Iris pigment epithelial cell (primary cell): ENCODE measurements at regions not wholly inside any gene's neighbourhood (a gene's known extent, or its start where the extent isn't known, plus 50 kb on each side); places are given as distances from the start of the nearest gene placed in this dataset.

Experiments used
- DNase-seq: peaks from one replicate; pipeline ENCODE4 v3.0.0-alpha.2; 2011; ENCODE audit warnings: low read depth

DNA sequence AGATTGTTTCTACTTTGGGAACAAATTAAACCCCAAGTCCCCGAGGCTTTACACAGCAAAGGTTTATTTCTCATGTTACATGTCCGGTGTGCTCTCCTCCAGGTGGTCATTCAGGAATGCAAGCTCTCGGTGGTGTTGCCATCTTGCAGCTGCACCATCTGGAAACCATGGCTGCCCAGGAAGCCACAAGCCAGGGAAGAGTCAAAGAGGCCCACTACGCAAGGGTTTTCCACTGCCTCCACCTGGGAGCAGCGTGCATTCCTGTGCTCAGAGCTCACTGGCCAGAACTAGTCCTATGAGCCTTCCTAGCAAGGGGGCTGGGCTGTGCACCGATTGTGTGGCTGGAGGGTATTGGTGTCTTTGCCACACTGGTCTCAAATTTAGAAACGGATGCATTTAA is 128.8 kb upstream of the FOXF1 start:
- DNase-seq = peak; percentile 33

DNA sequence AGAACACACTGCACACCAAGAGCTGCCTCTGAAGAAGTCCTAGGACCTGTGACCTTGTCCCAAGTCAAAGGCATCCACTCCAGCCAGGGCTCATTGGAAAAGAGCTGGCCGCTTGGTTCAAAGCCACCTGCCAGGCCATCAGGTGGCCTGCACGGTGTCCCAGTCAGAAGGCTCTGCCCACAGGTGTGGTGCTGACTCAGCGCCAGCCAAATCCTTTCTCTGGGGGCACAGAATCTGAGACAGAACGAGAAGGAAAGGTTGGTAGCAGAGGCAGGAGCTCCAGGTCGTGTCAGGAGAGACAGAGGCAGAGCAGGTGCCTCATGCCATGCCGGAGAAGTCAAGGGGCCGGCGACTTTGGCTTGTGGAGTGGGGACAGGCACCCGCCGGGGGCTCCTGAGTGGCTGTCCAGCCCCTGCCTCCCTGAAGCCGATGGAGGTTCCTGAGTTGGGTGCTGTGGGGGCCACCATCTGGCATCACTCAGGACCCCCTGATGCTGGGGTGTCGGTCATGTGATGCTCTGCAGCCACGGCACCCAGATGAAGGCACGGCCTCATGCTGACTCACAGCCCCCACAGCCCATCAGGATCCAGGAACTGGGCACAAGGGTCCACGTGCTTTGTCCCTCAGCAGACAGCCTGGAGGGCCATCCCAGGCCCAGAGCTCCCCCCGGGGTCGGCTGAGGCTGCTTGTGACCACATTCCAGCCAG is 128.1 kb upstream of the FOXF1 start:
- no peak for DNase-seq

DNA sequence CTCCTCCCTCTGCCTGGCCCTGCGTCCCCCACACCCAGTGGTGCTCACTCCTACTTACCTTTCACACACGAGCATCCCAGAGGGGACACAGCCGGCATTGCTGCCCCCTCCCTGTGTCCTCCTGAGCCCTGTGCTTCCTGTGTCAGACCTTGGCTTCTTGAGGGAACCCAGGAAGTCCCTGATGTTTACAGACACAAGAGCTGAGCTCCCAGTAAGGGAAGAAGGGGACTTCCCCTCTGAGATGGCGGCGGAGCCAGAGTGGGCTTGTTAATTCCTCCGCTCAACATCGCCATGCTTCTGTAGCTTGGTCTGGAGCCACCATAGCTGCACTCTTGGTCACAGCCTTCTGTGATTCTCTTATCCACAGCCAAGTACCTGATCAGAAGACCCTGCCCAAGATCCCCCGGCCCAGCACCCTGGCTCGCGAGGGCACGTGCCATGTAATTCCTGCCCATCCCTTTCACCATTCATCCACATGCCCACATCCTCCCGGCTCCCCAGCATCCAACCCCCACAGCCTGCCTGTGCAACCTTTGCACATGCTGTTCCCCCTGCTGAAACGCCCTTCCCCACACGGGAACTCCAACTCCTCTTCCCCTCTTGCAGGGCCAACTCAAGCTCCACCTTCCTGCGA is 127.4 kb upstream of the FOXF1 start:
- DNase-seq = no peak

GRCh38 chr16:86383488-86384262 is 126.7 kb upstream of the FOXF1 start:
- peak; percentile 95 for DNase-seq

GRCh38 chr16:86384263-86384649 is 126.1 kb upstream of the FOXF1 start:
- no peak for DNase-seq

DNA sequence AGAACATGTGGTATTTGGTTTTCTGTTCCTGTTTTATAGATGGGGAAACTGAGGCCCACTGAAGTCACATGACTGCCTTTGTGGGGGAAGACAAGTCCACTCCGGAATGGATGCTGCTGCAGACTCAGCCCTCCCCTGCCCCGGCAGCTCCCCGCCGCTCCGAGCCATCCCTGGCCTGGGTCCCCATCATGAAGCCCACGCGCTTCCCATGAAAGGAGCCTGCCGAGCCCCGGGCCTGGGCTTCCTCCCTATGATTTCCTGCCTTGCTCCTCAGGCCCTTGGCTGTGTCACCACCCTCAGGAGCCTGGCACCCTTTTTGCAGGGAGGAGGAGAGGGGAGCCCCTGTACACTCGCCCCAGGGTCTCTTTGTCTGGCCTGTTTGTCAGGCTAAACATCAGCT is 125.3 kb upstream of the FOXF1 start:
- no peak for DNase-seq

DNA sequence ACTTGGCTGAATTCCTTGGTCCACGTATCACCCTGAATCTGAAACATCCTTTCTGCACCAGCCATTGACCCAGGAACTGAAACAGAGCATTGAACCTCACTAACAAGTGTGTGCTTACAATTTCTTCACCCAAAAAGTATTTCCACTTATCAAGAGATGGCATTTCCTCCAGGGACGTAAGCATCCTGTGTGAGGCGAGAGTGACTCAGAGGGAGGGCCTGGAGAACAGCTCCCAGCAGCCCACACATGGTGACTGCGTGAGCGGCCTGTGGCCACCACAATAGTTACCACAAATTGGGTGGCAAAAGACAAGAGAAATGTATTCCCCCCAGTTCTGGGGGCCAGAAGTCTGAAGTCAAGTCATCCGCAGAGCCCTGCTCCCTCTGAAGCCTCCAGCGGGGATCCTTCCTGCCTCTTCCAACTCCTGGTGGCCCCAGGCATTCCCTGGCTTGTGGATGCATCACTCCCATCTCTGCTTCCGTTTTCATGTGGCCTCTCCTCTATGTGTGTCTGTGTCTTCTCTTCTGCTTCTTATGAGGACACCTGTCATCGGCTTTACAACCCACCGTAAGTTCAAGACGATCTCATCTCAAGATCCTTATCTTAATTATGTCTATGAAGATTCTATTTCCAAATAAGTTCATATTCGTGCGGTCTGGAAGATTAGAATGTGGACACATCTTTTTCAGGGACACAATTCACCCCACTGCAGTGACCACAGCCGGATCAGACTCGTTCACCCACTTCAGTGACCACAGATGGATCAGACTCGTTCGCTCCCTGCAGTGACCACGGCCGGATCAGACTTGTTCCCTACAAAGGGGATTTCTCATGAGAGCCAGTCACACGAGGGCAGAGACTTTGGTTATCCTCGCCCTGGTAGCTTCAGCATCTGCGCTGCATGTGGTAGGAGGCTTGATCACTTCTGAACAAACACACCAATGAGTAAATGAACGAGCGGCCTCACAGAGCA is 122.6 kb upstream of the FOXF1 start:
- DNase-seq = peak; percentile 100

DNA sequence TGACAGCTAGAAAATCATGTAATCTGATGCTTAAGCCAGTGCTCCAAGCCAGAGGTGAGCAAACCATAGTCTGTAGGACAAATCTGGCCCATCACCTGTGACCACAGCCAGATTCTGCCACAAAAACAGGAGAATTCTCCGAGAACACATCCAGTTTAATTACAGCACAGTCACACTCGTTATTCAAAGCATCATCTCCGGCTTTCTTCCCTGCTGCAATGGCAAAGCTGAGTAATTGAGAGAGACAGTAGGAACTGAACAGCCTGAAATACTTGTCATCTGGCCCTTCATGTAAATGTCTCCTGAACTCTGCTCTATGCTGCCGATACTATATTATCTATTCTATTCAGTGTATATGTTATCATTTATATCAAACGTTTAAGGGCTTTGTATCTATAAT is 121.4 kb upstream of the FOXF1 start:
- no peak for DNase-seq

- DNase-seq = peak; percentile 85
Observed at GRCh38 chr16:86389566-86390328, 120.6 kb upstream of the FOXF1 start.

DNA sequence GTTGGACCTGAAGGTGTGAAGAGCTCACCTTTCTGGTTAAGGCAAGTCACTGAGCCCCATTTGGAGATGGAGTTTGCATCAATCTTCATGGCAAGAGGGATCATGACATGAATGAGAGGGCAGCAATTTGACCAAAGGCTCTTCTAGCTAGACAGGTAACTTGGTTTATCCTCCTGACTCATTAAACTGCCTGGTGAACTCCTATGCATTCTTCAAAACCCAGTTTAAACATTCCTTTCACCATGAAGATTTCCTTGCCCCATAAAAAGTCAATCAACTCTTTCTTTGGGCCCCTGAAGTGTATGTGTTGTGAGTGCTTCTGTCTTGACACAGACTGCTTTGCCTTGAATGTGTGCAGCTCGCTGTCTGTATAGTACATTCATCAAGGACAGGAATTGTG is 120.0 kb upstream of the FOXF1 start:
- no peak for DNase-seq

DNA sequence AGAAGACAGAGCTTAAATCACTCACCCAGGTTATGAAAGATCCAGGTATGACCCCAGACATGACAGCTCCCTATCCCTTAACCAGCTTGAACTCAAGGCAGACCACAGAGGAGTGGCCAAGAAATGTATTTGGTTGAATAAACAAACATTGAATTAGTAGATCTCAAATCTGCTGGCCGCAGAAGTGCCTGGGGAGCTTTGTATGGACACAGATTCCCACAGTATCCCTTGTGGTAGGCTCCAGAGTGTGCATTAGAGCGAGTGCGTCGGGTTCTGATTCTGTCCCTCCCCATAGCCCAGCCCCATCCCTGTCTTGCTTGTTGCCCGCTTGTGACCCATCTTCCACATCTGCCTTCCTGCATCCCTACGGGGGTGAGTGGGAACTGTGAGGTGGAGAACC is 118.8 kb upstream of the FOXF1 start:
- peak; percentile 84 for DNase-seq

- DNase-seq = peak; percentile 89
Observed at GRCh38 chr16:86391984-86392383, 118.3 kb upstream of the FOXF1 start.

- DNase-seq = peak; percentile 55
Observed at GRCh38 chr16:86392436-86393152, 117.7 kb upstream of the FOXF1 start.

DNA sequence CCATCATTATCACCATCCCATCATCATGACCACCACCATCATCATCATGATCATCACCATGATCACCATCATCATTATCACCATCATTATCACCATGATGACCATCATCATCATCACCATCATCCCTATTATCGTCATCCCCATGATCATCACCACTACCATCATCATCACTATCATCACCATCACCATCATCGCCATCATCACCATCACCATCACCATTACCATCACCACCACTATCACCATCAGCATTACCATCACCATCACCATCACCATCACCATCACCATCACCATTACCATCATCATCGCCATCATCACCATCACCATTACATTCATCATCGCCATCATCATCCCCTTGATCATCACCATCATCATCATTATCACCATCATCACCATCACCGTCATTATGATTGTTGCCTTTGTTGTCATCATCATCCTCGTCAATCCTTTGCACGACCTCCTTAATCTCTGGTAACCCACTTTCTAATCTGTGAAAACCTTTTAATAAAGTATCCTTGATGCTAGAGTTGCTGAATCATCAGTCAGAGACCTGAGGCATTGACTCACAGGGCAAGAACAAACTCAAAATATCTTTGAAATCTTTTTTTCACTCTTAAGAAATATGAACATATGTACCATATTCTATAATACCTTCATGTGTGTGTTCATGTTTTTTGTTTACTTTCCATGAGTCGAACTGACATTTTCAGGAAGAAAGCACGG is 116.3 kb upstream of the FOXF1 start:
- DNase-seq = no peak

DNA sequence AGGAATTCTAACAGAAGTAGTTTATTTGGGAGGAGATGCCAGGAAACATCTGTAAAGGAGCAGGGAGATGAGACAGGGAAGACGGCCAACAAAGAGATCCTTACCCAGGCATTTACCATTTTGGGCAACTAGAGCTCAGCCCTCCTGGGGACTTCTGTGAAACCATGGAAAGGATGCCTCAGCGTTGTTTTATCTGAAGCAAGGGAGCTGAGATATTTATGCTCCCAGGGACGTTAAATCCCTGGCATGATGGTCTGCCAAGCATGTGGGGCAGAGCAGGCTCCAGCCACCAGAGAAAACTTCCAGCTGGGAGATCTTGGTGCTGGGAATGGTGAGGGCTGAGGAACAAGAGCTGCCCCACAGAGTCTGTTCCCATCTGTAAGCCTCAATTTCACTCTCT is 114.8 kb upstream of the FOXF1 start:
- DNase-seq = no peak

GRCh38 chr16:86396422-86396821 is 113.9 kb upstream of the FOXF1 start:
- peak; percentile 82 for DNase-seq

- peak; percentile 89 for DNase-seq
Observed at GRCh38 chr16:86396901-86397311, 113.4 kb upstream of the FOXF1 start.

- DNase-seq = no peak
Observed at GRCh38 chr16:86398201-86398600, 112.1 kb upstream of the FOXF1 start.

DNA sequence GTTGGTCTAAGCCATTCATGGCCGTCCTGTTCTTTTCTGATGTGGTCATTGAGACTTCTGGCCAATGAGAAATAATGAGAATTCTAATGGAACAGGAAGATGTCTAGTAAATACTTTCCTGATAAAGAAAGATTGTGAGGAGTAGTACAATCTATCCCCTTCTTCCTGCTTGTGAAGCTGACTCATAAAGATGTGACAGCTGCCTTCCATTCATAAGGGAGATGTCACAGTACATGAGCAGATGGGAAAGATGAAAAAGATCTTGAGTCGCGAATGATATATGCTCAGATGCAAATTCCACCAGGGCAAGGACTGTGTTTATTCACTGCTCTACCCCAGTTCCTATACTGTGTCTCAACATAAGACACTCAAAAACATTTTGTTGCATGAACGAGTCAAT is 111.7 kb upstream of the FOXF1 start:
- peak; percentile 74 for DNase-seq

DNA sequence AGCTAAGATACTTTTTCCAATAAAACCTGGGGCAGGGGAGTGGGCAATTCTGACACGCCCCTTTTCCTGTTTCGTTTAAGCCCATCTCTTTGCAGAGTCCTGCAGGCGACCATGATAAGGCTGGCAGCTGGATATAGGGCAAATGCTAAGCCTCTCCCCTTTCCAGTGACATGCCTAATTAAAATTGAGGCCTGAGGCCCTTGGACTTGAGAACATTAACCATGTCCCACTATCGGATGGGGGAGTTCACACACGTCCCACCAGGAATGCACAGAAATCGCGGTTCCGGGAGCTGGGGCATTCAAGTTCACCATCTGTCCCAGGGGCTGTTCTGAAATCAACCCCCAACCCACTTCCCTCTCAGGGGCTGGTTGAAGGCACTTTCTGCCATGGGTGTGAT is 109.2 kb upstream of the FOXF1 start:
- DNase-seq = no peak
